ENCODE measurements at regions not wholly inside any gene's neighbourhood (a gene's known extent, or its start where the extent isn't known, plus 50 kb on each side); places are given as distances from the start of the nearest gene placed in this dataset.

DNA sequence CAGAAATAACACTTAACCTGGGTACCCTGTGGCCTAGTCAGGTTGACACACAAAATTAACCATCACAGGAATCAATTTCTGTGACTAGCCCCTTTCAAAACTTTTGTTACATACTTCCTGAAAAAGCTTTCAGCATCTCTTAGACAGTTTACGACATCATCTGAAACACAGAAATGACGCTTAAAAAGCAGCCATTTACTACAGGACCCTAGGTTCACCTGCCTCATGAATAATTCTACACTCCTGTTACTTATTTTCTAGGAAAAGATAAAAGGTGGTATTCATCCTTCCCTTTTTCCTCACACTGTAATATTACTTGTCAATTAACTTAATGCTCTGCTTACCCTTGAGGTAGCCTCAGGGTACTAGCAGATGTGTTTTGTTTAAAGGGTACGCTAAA is 388.4 kb downstream of the IRS1 start:
- TF ChIP-seq, protein P1, sequence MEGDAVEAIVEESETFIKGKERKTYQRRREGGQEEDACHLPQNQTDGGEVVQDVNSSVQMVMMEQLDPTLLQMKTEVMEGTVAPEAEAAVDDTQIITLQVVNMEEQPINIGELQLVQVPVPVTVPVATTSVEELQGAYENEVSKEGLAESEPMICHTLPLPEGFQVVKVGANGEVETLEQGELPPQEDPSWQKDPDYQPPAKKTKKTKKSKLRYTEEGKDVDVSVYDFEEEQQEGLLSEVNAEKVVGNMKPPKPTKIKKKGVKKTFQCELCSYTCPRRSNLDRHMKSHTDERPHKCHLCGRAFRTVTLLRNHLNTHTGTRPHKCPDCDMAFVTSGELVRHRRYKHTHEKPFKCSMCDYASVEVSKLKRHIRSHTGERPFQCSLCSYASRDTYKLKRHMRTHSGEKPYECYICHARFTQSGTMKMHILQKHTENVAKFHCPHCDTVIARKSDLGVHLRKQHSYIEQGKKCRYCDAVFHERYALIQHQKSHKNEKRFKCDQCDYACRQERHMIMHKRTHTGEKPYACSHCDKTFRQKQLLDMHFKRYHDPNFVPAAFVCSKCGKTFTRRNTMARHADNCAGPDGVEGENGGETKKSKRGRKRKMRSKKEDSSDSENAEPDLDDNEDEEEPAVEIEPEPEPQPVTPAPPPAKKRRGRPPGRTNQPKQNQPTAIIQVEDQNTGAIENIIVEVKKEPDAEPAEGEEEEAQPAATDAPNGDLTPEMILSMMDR (IDR thresholded peaks at IDR 0.05) = no peak
- TF ChIP-seq POLR2A (IDR thresholded peaks at IDR 0.05; ENCODE audit: low read depth) (no peak), EP300 (IDR thresholded peaks at IDR 0.05) (no peak), POLR2AphosphoS5 (IDR thresholded peaks at IDR 0.05) (no peak)

Measured in esophagus muscularis mucosa (tissue), 4 donors.